Keratinocyte (primary cell): ENCODE measurements at regions not wholly inside any gene's neighbourhood (a gene's known extent, or its start where the extent isn't known, plus 50 kb on each side); places are given as distances from the start of the nearest gene placed in this dataset.

Experiments used
- DNase-seq: peaks from one replicate; pipeline ENCODE4 v3.0.0-alpha.2; 2011; ENCODE audit warnings: low read depth, missing footprints, low spot score
- FAIRE-seq: peaks from 2 replicates; lab custom pipeline; 2011; peaks lifted over from hg19 to GRCh38; lab: Jason Lieb, UNC
- H2AFZ ChIP-seq: 2 replicates; pipeline ENCODE4 v1.6.0; 2012; ENCODE audit warnings: low read length, control low read depth, inconsistent platforms; ENCODE audit not compliant: control insufficient read depth
- H3K27ac ChIP-seq: 2 replicates; pipeline ENCODE4 v1.5.1; 2011; ENCODE audit warnings: low read length; ENCODE audit not compliant: control insufficient read depth, insufficient read depth
- H3K27me3 ChIP-seq: 3 replicates; pipeline ENCODE4 v1.6.0; 2011; ENCODE audit warnings: low read length; ENCODE audit not compliant: control insufficient read depth, insufficient read depth; ENCODE audit errors: extremely low read depth
- H3K36me3 ChIP-seq, 2 experiments: 2 replicates in 1 of 2; 3 replicates in 1 of 2; pipeline ENCODE4 v1.5.1; 2011; ENCODE audit warnings: low read length in 2 of 2, mild to moderate bottlenecking in 1 of 2; ENCODE audit not compliant: control insufficient read depth in 2 of 2, insufficient read depth in 2 of 2; ENCODE audit errors: extremely low read depth in 1 of 2
- H3K4me1 ChIP-seq: 3 replicates; pipeline ENCODE4 v1.5.1; 2011; ENCODE audit warnings: low read length; ENCODE audit not compliant: control insufficient read depth, insufficient read depth; ENCODE audit errors: extremely low read depth
- H3K4me2 ChIP-seq: 3 replicates; pipeline ENCODE4 v1.6.0; 2011; ENCODE audit warnings: low read depth, low read length; ENCODE audit not compliant: control insufficient read depth, insufficient read depth; ENCODE audit errors: extremely low read depth
- H3K4me3 ChIP-seq, 3 experiments: fragments of 200-600 bp in 1 of 3; sonication (generic) in 1 of 3; 2 replicates in 2 of 3; 3 replicates in 1 of 3; pipeline ENCODE4 v1.5.1; 2011 to 2016; ENCODE audit warnings: low read length in 3 of 3, mild to moderate bottlenecking in 3 of 3, control low read depth in 2 of 3, inconsistent platforms in 1 of 3, low read depth in 1 of 3, mixed read lengths in 1 of 3, mixed run types in 1 of 3, moderate library complexity in 1 of 3; ENCODE audit not compliant: control insufficient read depth in 2 of 3, insufficient read depth in 2 of 3; ENCODE audit errors: extremely low read depth in 1 of 3
- H3K79me2 ChIP-seq: 2 replicates; pipeline ENCODE4 v1.6.0; 2012; ENCODE audit warnings: low read length; ENCODE audit not compliant: control insufficient read depth, insufficient read depth
- H3K9ac ChIP-seq: 3 replicates; pipeline ENCODE4 v1.6.0; 2011; ENCODE audit warnings: low read length; ENCODE audit not compliant: control insufficient read depth, insufficient read depth; ENCODE audit errors: extremely low read depth
- H3K9me1 ChIP-seq: 3 replicates; pipeline ENCODE4 v1.6.0; 2011; ENCODE audit warnings: low read length; ENCODE audit not compliant: control insufficient read depth, insufficient read depth; ENCODE audit errors: extremely low read depth
- H3K9me3 ChIP-seq: 2 replicates; pipeline ENCODE4 v1.5.1; 2012; ENCODE audit warnings: low read depth, low read length; ENCODE audit not compliant: control insufficient read depth
- H4K20me1 ChIP-seq: 3 replicates; pipeline ENCODE4 v1.6.0; 2011; ENCODE audit warnings: low read length; ENCODE audit not compliant: control insufficient read depth, insufficient read depth; ENCODE audit errors: extremely low read depth
- CTCF ChIP-seq, 3 experiments: IDR thresholded peaks in 1 of 3; conservative IDR thresholded peaks in 1 of 3; optimal IDR thresholded peaks in 1 of 3; 2 replicates in 2 of 3; 3 replicates in 1 of 3; pipeline versions ENCODE3 to v1.5.1; 2011; ENCODE audit warnings: low read length in 3 of 3, mild to moderate bottlenecking in 3 of 3, moderate library complexity in 2 of 3, control low read depth in 1 of 3, inconsistent platforms in 1 of 3; ENCODE audit not compliant: insufficient read depth in 2 of 3; ENCODE audit errors: extremely low read depth in 1 of 3
- EZH2 ChIP-seq: IDR thresholded peaks from one replicate; pipeline ENCODE4 v1.6.1; 2012; ENCODE audit warnings: inconsistent platforms, mild to moderate bottlenecking, low read length, moderate library complexity
- dilution Hi-C: fragments of 300-500 bp; cut with MboI; formaldehyde crosslinking; loops from one replicate; pipeline ENCODE4 v1.7.0; 2020; ENCODE audit warnings: low sequenced_read_pairs; ENCODE audit not compliant: extremely low pct_ligation_motif_present

GRCh38 chr1:55597910-55598309 lies 382.7 kb upstream of the USP24 start:
- H3K79me2 ChIP-seq = no peaks in the 10 kb centered on the region
- H4K20me1 ChIP-seq = no peaks in the 10 kb centered on the region
- no peak overlapping the region for H3K4me2 ChIP-seq
- no peaks in the 10 kb centered on the region for H3K4me1 ChIP-seq
- TF ChIP-seq EZH2 (no peak), CTCF (optimal IDR thresholded peaks at IDR 0.05 in 1 of 3, IDR thresholded peaks at IDR 0.05 in 1 of 3, conservative IDR thresholded peaks at IDR 0.05 in 1 of 3; ENCODE audit: extremely low read depth in 1 of 3, insufficient read depth in 2 of 3, low read length in 3 of 3) (no peak)
- dilution Hi-C loops = no loop called here
- peak; percentile 23 for FAIRE-seq
- no peaks in the 10 kb centered on the region for H3K9me3 ChIP-seq
- no peak overlapping the region for H3K27ac ChIP-seq
- H3K9me1 ChIP-seq = no peaks in the 10 kb centered on the region
- H3K4me3 ChIP-seq = no peak overlapping the region
- no peak for DNase-seq
- no peak overlapping the region for H3K9ac ChIP-seq
- no peaks in the 10 kb centered on the region for H3K36me3 ChIP-seq
- H3K27me3 ChIP-seq = no peaks in the 10 kb centered on the region
- no peak overlapping the region for H2AFZ ChIP-seq

- H4K20me1 ChIP-seq = no peaks in the 10 kb centered on the region
- no peaks in the 10 kb centered on the region for H3K36me3 ChIP-seq
- H3K9me3 ChIP-seq = no peaks in the 10 kb centered on the region
- TF ChIP-seq CTCF (optimal IDR thresholded peaks at IDR 0.05 in 1 of 3, IDR thresholded peaks at IDR 0.05 in 1 of 3, conservative IDR thresholded peaks at IDR 0.05 in 1 of 3; ENCODE audit: extremely low read depth in 1 of 3, insufficient read depth in 2 of 3, low read length in 3 of 3) = no peak
- no peak for TF ChIP-seq EZH2
- no peak overlapping the region for H3K4me2 ChIP-seq
- no peaks in the 10 kb centered on the region for H3K9me1 ChIP-seq
- dilution Hi-C loops = no loop called here
- no peak for DNase-seq
- no peaks in the 10 kb centered on the region for H3K27me3 ChIP-seq
- no peaks in the 10 kb centered on the region for H3K79me2 ChIP-seq
- H3K9ac ChIP-seq = no peak overlapping the region
- no peak overlapping the region for H2AFZ ChIP-seq
- H3K4me1 ChIP-seq = no peaks in the 10 kb centered on the region
- no peak overlapping the region for H3K4me3 ChIP-seq
- no peak overlapping the region for H3K27ac ChIP-seq
- no peak for FAIRE-seq
Observed at GRCh38 chr1:55594701-55595100, 379.5 kb upstream of the USP24 start.
